ENCODE measurements at regions not wholly inside any gene's neighbourhood (a gene's known extent, or its start where the extent isn't known, plus 50 kb on each side); places are given as distances from the start of the nearest gene placed in this dataset.

DNA sequence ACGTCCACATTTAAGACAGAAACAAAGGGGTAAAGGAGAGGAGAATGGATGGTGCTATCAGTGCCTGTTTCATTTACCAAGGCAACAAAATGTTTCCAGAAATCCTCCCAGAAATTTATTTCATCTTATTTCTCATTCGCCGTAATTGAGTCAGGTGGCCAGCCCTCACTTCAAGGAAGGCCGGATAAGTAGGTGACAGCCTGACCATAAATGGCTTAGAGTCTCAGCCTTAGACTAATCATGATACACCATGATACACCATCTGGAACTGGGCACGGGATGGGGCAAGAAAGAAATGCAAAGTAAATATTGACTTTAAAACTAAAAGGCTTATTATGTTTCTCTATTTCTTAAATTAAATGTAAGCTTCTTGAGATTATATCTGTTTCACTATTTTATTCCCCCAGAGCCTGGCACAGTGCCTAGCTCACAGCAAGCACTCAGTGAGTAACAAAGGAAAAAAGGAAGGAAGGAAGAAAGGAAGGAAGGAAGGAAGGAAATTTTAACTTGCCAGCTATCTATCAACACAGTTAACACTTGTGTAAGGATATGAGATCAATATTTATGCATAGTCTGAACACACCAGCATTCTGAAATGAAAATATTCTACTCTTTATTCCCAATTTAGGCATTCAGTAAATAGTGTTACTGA is 106.1 kb upstream of the FSCB start:
- TF ChIP-seq, protein P1, sequence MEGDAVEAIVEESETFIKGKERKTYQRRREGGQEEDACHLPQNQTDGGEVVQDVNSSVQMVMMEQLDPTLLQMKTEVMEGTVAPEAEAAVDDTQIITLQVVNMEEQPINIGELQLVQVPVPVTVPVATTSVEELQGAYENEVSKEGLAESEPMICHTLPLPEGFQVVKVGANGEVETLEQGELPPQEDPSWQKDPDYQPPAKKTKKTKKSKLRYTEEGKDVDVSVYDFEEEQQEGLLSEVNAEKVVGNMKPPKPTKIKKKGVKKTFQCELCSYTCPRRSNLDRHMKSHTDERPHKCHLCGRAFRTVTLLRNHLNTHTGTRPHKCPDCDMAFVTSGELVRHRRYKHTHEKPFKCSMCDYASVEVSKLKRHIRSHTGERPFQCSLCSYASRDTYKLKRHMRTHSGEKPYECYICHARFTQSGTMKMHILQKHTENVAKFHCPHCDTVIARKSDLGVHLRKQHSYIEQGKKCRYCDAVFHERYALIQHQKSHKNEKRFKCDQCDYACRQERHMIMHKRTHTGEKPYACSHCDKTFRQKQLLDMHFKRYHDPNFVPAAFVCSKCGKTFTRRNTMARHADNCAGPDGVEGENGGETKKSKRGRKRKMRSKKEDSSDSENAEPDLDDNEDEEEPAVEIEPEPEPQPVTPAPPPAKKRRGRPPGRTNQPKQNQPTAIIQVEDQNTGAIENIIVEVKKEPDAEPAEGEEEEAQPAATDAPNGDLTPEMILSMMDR (IDR thresholded peaks at IDR 0.05; ENCODE audit: low read length) = no peak
- TF ChIP-seq EZH2 (optimal IDR thresholded peaks at IDR 0.05; ENCODE audit: low read depth, low read length) (no peak), EZH2phosphoT487 (IDR thresholded peaks at IDR 0.05; ENCODE audit: low read length) (no peak)

All from MM.1S (cell line).